DLD1 (cell line): ENCODE measurements at regions not wholly inside any gene's neighbourhood (a gene's known extent, or its start where the extent isn't known, plus 50 kb on each side); places are given as distances from the start of the nearest gene placed in this dataset.
"Not testable (repeated sequence)": the region's sequence is repeated elsewhere in the genome, so short reads cannot be mapped to it uniquely, and the experiment has no call there.

Source experiments
- in situ Hi-C: cut with HindIII; loops from 2 replicates; pipeline ENCODE4 v1.10.0; 2017; ENCODE audit warnings: low sequenced_read_pairs

DNA sequence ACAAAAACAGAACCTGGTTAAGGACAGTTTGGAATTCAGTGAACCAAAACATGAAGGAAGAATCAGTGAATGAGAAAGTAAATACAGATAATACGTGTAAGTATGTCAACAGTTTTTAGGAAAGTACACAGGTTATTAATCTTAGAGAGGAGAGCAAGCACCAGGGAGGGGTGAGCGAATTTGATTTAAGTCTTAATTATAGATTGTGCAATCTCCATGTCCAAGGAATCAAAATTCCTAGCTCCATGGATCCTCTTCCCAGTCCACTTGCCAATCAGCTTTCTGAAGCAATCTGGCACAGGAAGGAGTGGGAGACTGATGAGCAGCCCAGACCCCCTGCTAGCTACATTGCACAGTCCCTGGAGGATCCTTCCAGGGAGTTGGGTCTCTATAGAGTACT is 346.4 kb downstream of the SETD4 start:
- in situ Hi-C loops: no loop called here

- in situ Hi-C loops: no loop called here
Measured at GRCh38 chr21:35711661-35712060, 348.7 kb downstream of the SETD4 start.

DNA sequence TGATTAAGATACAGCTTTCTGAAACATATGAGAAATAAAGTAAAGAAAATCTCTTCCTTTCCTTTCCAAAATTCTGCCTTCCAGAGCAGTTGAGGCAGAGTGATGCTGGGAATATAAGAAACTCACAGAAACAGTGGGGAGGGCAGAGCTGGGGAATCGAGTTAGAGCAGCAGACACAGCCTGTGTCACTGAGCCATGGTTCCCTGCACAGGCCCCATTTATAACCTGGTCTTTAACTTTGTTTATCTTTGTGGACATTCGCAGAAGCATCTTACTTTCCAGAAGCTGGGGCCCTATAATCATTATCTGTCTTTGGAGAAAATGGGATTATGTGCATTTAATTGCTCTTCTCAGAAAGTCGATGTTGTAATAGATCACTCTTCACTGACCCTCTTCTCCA is 349.1 kb downstream of the SETD4 start:
- in situ Hi-C loops: no loop called here

- in situ Hi-C loops: not testable (repeated sequence)
Measured at GRCh38 chr21:35709990-35710389, 350.3 kb downstream of the SETD4 start.

DNA sequence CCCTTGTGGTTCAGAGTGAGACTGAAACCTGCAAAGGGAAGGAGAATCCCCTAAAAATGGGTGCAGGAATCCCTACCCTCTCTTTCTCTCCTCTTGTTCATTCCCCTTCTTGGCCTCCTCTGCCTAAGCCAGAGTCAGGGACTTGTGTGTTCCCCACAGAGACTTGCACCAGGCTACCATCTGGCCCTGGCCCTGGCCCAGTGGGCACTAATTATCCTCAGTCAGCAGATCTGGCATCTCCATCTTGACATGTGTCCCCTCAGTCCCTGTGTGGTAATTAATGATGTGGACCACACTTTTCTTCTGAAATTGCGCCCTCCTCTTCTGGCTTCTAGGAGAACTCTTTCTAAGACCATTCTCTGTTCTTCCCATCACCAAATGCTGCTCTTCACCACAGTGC is 354.4 kb downstream of the SETD4 start:
- in situ Hi-C loops: no loop called here

DNA sequence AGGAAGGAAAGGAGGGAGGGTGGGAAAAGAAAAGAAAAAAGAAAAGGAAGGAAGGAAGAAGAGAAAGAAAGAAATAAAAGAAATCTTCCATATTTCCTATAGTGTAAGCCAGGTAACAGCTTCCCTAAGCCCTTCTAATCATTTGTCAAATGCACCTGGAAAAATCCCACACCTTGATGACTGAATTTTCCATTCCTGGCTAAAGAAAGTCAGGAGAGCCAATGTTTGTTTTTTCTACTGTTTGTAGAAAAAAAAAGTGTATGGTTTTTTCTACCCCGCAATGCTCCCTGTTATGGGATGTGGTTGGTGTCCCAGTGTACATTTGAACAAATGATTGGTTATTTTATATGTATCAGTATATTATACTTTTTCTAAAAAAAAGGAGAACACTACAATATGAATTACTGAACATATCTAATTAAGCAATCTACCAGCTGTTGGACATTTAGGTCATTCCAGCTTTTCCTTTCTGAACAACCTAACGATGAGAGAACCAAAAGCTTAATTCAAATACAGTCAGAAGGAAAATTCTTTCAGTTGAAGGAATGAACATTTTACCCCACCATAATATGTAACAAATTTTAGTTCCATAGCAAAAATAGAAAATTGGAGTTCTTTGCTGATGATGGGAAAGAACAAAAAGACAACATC is 355.0 kb downstream of the SETD4 start:
- in situ Hi-C loops: no loop called here

GRCh38 chr21:35703704-35704103 is 356.6 kb downstream of the SETD4 start:
- in situ Hi-C loops: no loop called here

DNA sequence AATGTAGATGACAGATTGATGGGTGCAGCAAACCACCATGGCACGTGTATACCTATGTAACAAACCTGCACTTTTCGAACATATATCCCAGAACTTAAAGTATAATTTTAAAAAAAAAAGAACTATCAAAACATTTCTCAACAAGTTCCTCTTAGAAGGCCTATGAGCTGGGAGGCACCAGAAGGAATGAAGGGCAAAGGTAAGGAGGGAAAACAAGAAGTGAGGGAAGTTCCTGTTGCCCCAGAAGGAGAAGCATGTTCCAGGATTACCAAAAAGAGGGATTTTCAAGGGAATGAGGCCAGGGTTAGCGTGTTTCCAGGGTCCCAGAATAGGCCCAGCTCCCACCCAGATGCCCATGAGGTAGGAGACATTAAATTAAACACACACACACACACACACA is 361.0 kb downstream of the SETD4 start:
- in situ Hi-C loops: no loop called here

DNA sequence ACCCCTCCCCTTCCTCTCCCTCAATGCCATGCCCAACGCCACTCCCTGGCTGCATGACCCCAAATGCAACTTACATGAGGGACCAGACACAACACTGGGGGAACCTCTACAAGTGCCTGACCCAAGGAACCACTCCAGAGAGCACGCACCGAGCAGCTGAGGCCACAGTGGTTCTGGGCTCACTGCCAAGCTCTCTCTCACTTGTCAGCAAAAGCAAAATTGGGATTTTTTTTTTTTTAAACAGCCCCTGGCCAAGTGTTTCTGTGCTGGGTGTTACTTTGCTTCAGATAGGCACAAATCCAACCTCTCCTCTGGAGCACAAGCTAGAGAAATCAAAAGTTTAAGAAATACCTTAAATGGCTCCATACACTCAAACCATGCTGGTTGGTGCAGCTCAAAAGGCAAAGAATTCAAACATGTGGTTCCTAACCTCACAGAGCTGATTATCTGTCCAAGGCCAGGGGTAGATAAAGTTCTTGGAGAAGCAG is 363.0 kb downstream of the SETD4 start:
- in situ Hi-C loops: no loop called here

- in situ Hi-C loops: no loop called here
Measured at GRCh38 chr21:35696644-35697043, 363.7 kb downstream of the SETD4 start.

- in situ Hi-C loops: no loop called here
Measured at GRCh38 chr21:35692311-35692710, 368.0 kb downstream of the SETD4 start.

DNA sequence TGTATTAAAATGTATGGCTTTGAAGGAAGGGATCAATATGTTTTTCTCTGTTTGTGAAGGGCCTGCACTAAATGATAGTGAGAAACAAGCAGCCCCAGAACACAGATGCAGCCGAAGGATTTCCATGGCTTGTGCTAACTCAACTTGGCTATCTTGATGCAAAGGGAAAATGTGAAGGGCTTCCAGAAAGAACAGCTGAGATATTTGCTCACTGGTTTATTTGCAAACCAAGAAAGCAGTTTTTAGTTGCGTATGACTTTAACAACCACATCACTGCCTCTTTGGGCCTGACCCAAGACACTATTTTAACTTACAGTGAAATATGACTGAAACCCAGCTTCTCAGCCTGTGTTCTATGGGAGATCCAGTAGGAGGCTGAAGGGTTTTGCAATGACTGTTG is 369.9 kb downstream of the SETD4 start:
- in situ Hi-C loops: no loop called here

GRCh38 chr21:35686156-35686555 is 374.2 kb downstream of the SETD4 start:
- in situ Hi-C loops: no loop called here

DNA sequence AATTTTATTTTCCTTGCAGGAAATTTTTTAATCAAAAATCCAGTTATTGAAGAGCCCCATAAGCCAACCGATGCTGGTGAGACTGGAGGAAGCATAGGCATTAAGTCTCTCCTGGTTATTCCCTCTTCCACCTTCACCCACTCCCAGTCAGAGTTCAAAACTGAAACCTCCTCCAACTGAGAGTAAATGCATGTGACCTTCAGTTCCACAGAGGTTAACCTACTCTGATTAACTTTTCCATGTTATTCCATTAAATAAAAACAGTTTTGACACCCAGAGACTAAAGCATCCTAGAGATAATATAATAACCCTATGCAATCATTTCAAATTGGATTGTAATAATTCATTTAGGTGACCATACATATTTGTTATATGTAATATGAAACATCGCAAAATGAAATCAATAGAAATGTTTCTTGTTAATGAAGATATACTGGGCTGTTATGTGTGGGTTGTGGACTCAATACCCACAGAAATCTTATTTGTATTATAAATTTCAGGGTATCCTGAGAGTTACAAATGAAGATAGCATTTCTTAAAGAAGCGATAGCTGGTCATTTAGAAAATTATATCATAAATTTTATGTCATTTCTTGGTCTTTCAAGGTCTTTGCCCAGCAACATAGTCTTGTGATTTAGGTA is 376.5 kb downstream of the SETD4 start:
- in situ Hi-C loops: no loop called here

DNA sequence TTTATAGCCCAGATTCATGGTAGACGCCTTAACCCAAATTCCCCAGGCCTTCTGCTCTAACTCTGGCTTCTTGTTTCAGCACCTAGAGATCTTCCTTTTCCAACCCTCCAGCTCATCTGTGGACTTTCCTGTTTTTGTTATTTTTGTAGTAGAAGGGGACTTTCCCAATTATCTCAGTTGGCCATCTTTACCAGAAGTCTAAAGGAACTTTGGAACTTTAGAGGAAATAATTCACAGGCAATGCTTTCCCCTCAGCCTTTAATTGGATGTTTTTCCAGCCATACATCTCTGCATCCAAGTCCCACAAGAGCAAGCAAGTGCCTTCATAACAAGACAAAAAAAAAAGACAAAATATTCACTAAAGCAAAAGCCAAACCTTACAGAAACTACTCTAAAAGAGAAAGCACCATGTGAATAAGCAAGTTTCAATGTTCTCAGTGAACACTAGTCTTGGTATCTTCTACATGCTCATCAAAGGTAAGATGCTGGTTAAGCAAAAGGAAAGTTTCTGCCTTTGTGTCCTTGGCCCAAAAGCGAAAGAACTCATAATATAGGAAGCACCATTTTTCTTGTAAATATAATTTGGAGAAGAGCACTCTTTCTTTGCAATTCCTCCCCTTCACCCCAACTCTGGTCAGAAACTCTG is 377.3 kb downstream of the SETD4 start:
- in situ Hi-C loops: no loop called here

- in situ Hi-C loops: no loop called here
Measured at GRCh38 chr21:35681946-35682345, 378.4 kb downstream of the SETD4 start.

DNA sequence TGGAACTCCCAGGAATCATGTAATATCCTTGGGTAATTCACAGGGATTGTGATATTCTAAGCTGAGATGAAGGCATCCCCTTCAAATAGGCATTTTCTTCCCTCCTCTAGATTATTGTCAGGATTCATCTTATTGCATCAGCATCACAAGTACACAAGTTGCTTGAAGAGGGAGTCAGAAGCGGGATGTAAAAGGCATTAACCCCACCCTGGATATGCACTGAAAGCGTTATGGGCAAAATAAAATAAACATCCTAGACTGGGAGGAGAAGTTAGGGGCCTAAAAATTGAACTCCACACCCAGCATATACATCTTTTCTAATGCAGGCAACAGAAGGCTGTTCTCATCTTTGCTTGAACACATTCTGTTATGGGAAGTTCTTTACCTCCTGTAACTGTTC is 381.2 kb downstream of the SETD4 start:
- in situ Hi-C loops: no loop called here

- in situ Hi-C loops: no loop called here
Measured at GRCh38 chr21:35678393-35678792, 381.9 kb downstream of the SETD4 start.

GRCh38 chr21:35677298-35677841 is 383.0 kb downstream of the SETD4 start:
- in situ Hi-C loops: no loop called here

DNA sequence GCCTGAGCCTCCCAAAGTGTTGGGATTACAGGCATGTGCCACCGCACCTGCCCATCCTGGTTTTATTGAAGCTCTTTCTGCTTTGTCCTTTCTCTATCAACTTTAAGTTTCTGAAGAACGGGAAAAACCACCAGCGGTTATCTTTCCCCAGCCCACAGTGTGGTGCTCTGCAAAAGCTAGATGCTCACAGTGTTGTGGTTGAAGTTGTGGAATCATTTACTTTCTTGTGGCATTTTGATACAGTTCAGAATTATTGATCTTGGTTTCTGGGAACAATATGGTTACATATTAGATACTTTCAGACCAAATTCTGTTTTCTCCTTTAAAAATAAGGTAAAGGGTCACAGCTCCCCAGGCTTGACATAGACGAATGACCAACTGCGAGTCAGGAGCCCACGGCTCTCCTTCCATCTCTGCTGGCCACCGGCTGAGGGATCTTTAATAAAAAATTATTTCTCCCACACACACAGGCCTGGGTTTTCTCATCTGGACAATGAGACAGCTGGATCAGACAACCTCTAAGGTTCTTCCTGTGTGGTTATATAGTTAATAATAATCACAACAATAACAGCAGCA is 385.3 kb downstream of the SETD4 start:
- in situ Hi-C loops: no loop called here

- in situ Hi-C loops: no loop called here
Measured at GRCh38 chr21:35674091-35674671, 386.1 kb downstream of the SETD4 start.
